NCI-H1417 (cell line): ENCODE measurements at regions not wholly inside any gene's neighbourhood (a gene's known extent, or its start where the extent isn't known, plus 50 kb on each side); places are given as distances from the start of the nearest gene placed in this dataset.
"Not testable (repeated sequence)": the region's sequence is repeated elsewhere in the genome, so short reads cannot be mapped to it uniquely, and the experiment has no call there.

ENCODE experiments used
- DNase-seq, 3 experiments: peaks; one replicate each; lab custom pipeline; 2025; lab: John Stamatoyannopoulos, UW

- DNase-seq: no peak
These were observed 164.4 kb downstream of the CXXC4 start for GRCh38 chr4:104330125-104330905.

- DNase-seq: not testable (repeated sequence)
These were observed 167.6 kb downstream of the CXXC4 start for GRCh38 chr4:104326991-104327694.

- DNase-seq: no peak
These were observed 192.0 kb downstream of the CXXC4 start for GRCh38 chr4:104302731-104303130.

GRCh38 chr4:104294811-104295210, 199.9 kb downstream of the CXXC4 start:
- no peak for DNase-seq

- DNase-seq: no peak
These were observed 207.8 kb downstream of the CXXC4 start for GRCh38 chr4:104286867-104287266.

- no peak for DNase-seq
These were observed 211.4 kb downstream of the CXXC4 start for GRCh38 chr4:104283303-104283702.

GRCh38 chr4:104279744-104280143, 214.9 kb downstream of the CXXC4 start:
- no peak for DNase-seq

- no peak for DNase-seq
These were observed 221.7 kb downstream of the CXXC4 start for GRCh38 chr4:104272966-104273365.

- DNase-seq: not testable (repeated sequence)
These were observed 225.1 kb downstream of the CXXC4 start for GRCh38 chr4:104269603-104270002.

- DNase-seq: no peak
These were observed 231.6 kb downstream of the CXXC4 start for GRCh38 chr4:104263100-104263499.

GRCh38 chr4:104262678-104263077, 232.0 kb downstream of the CXXC4 start:
- DNase-seq: no peak

- no peak for DNase-seq
These were observed 246.0 kb downstream of the CXXC4 start for GRCh38 chr4:104248726-104249125.

GRCh38 chr4:104235967-104236366, 258.7 kb downstream of the CXXC4 start:
- DNase-seq: peak in 1 of 3 experiments; percentile 38

- DNase-seq: no peak
These were observed 277.2 kb downstream of the CXXC4 start for GRCh38 chr4:104217526-104217925.

- no peak for DNase-seq
These were observed 283.0 kb downstream of the CXXC4 start for GRCh38 chr4:104211657-104212056.

- DNase-seq: no peak
These were observed 284.3 kb downstream of the CXXC4 start for GRCh38 chr4:104210420-104210819.

GRCh38 chr4:104206784-104207183, 287.9 kb downstream of the CXXC4 start:
- DNase-seq: peak in 1 of 3 experiments; percentile 30

- DNase-seq: peak in 1 of 3 experiments; percentile 9
These were observed 289.6 kb downstream of the CXXC4 start for GRCh38 chr4:104205116-104205515.

GRCh38 chr4:104188301-104188700, 306.4 kb downstream of the CXXC4 start:
- DNase-seq: peak in 2 of 3 experiments; percentile 20 to 78

- DNase-seq: no peak
These were observed 325.3 kb downstream of the CXXC4 start for GRCh38 chr4:104169437-104169836.

- DNase-seq: no peak
These were observed 327.9 kb downstream of the CXXC4 start for GRCh38 chr4:104166749-104167148.

- no peak for DNase-seq
These were observed 330.9 kb downstream of the CXXC4 start for GRCh38 chr4:104163820-104164219.

- DNase-seq: no peak
These were observed 348.6 kb downstream of the CXXC4 start for GRCh38 chr4:104146048-104146447.
